H9 (cell line): ENCODE measurements at regions not wholly inside any gene's neighbourhood (a gene's known extent, or its start where the extent isn't known, plus 50 kb on each side); places are given as distances from the start of the nearest gene placed in this dataset.

Experiments used
- DNase-seq: peaks from one replicate; pipeline ENCODE4 v3.0.0-alpha.2; 2017
- H2AFZ ChIP-seq: one replicate; pipeline ENCODE4 v1.6.1; 2013; ENCODE audit warnings: mild to moderate bottlenecking, low read length, control low read depth, moderate library complexity
- H2AK5ac ChIP-seq: 2 replicates; pipeline ENCODE4 v1.6.1; 2013; ENCODE audit warnings: low read length, control low read depth, mixed read lengths; ENCODE audit not compliant: insufficient read length
- H2BK120ac ChIP-seq: one replicate; pipeline ENCODE4 v1.6.1; 2013; ENCODE audit warnings: low read depth, mild to moderate bottlenecking, low read length, control low read depth, inconsistent platforms; ENCODE audit not compliant: poor library complexity, severe bottlenecking
- H2BK12ac ChIP-seq: 2 replicates; pipeline ENCODE4 v1.6.1; 2013; ENCODE audit warnings: low read length, control low read depth, mixed read lengths, low read depth; ENCODE audit not compliant: insufficient read length
- H2BK15ac ChIP-seq: 2 replicates; pipeline ENCODE4 v1.6.1; 2013; ENCODE audit warnings: low read depth, low read length, control low read depth
- H2BK20ac ChIP-seq: one replicate; pipeline ENCODE4 v1.6.1; 2013; ENCODE audit warnings: low read depth, mild to moderate bottlenecking, low read length, control low read depth, inconsistent platforms; ENCODE audit not compliant: poor library complexity, severe bottlenecking
- H2BK5ac ChIP-seq: 2 replicates; pipeline ENCODE4 v1.6.1; 2013; ENCODE audit warnings: low read length, control low read depth, mixed read lengths; ENCODE audit not compliant: insufficient read length
- H3K14ac ChIP-seq: 2 replicates; pipeline ENCODE4 v1.6.1; 2013; ENCODE audit warnings: low read length, control low read depth; ENCODE audit not compliant: insufficient read depth
- H3K18ac ChIP-seq: 2 replicates; pipeline ENCODE4 v1.6.1; 2013; ENCODE audit warnings: low read depth, mild to moderate bottlenecking, mixed read lengths, low read length, control low read depth; ENCODE audit not compliant: insufficient read length
- H3K23ac ChIP-seq: 2 replicates; pipeline ENCODE4 v1.6.1; 2013; ENCODE audit warnings: low read length, control low read depth, mixed read lengths, low read depth; ENCODE audit not compliant: insufficient read length
- H3K23me2 ChIP-seq: 2 replicates; pipeline ENCODE4 v1.6.1; 2013; ENCODE audit warnings: low read depth, mild to moderate bottlenecking, mixed read lengths, low read length, control low read depth; ENCODE audit not compliant: insufficient read length, poor library complexity, severe bottlenecking
- H3K27ac ChIP-seq: 2 replicates; pipeline ENCODE4 v1.5.1; 2013; ENCODE audit warnings: low read length, control low read depth, mixed read lengths, low read depth; ENCODE audit not compliant: insufficient read length
- H3K27me3 ChIP-seq: 2 replicates; pipeline ENCODE4 v1.6.1; 2013; ENCODE audit warnings: low read length, control low read depth, inconsistent platforms; ENCODE audit not compliant: insufficient read depth
- H3K4ac ChIP-seq: 2 replicates; pipeline ENCODE4 v1.6.1; 2013; ENCODE audit warnings: low read depth, mild to moderate bottlenecking, control low read depth, inconsistent platforms, low read length, moderate library complexity
- H3K4me1 ChIP-seq: 2 replicates; pipeline ENCODE4 v1.6.1; 2013; ENCODE audit warnings: low read length, control low read depth, inconsistent platforms; ENCODE audit not compliant: insufficient read depth
- H3K4me2 ChIP-seq: 2 replicates; pipeline ENCODE4 v1.6.1; 2013; ENCODE audit warnings: low read length, control low read depth, mixed read lengths; ENCODE audit not compliant: insufficient read length, insufficient read depth
- H3K56ac ChIP-seq: 2 replicates; pipeline ENCODE4 v1.6.1; 2013; ENCODE audit warnings: low read depth, mild to moderate bottlenecking, mixed read lengths, low read length, control low read depth; ENCODE audit not compliant: insufficient read length
- H3K79me1 ChIP-seq: 2 replicates; pipeline ENCODE4 v1.6.1; 2013; ENCODE audit warnings: low read depth, mild to moderate bottlenecking, moderate library complexity, low read length, control low read depth, inconsistent platforms; ENCODE audit not compliant: insufficient read depth, poor library complexity, severe bottlenecking
- H3K79me2 ChIP-seq: 2 replicates; pipeline ENCODE4 v1.6.1; 2013; ENCODE audit warnings: low read length, control low read depth, inconsistent platforms; ENCODE audit not compliant: insufficient read depth
- H3K9ac ChIP-seq: 2 replicates; pipeline ENCODE4 v1.6.1; 2013; ENCODE audit warnings: low read length, control low read depth, mixed read lengths; ENCODE audit not compliant: insufficient read length; ENCODE audit errors: extremely low read depth
- H3K9me3 ChIP-seq: one replicate; pipeline ENCODE4 v1.6.1; 2013; ENCODE audit warnings: low read depth, low read length, inconsistent platforms; ENCODE audit not compliant: control insufficient read depth
- H3T11ph ChIP-seq: one replicate; pipeline ENCODE4 v1.6.1; 2013; ENCODE audit warnings: mild to moderate bottlenecking, low read length, control low read depth, inconsistent platforms
- H4K20me1 ChIP-seq: one replicate; pipeline ENCODE4 v1.6.1; 2013; ENCODE audit not compliant: control insufficient read depth, insufficient read length, insufficient read depth
- H4K5ac ChIP-seq: 2 replicates; pipeline ENCODE4 v1.6.1; 2013; ENCODE audit warnings: low read depth, mild to moderate bottlenecking, mixed read lengths, low read length, control low read depth; ENCODE audit not compliant: insufficient read length
- H4K8ac ChIP-seq: replicated peaks from 2 replicates; pipeline ENCODE4 v1.6.1; 2013; ENCODE audit warnings: low read length, control low read depth, mixed read lengths, low read depth; ENCODE audit not compliant: insufficient read length
- H4K91ac ChIP-seq: 2 replicates; pipeline ENCODE4 v1.6.1; 2013; ENCODE audit warnings: low read depth, mild to moderate bottlenecking, moderate library complexity, mixed read lengths, low read length, control low read depth; ENCODE audit not compliant: insufficient read length
- H3K27ac Mint-ChIP-seq, 3 experiments: 2 replicates in 2 of 3; 3 replicates in 1 of 3; pipeline ENCODE4 v1.8.0; 2020 to 2021; ENCODE audit warnings: mixed read lengths in 3 of 3, mild to moderate bottlenecking in 1 of 3, moderate library complexity in 1 of 3
- H3K27me3 Mint-ChIP-seq: 2 replicates; pipeline ENCODE4 v1.8.0; 2021; ENCODE audit warnings: low read depth, mild to moderate bottlenecking, moderate library complexity, mixed read lengths
- H3K36me3 Mint-ChIP-seq, 3 experiments: 2 replicates in 2 of 3; 3 replicates in 1 of 3; pipeline ENCODE4 v1.8.0; 2020 to 2021; ENCODE audit warnings: low read depth in 3 of 3, mixed read lengths in 3 of 3; ENCODE audit not compliant: insufficient read depth in 1 of 3
- H3K4me1 Mint-ChIP-seq, 2 experiments: 2 replicates each; pipeline ENCODE4 v1.8.0; 2020; ENCODE audit warnings: mixed read lengths in 2 of 2
- H3K4me3 Mint-ChIP-seq, 2 experiments: 2 replicates in 1 of 2; 3 replicates in 1 of 2; pipeline ENCODE4 v1.8.0; 2020 to 2021; ENCODE audit warnings: mild to moderate bottlenecking in 2 of 2, mixed read lengths in 2 of 2, moderate library complexity in 1 of 2
- H3K9me3 Mint-ChIP-seq, 2 experiments: 2 replicates in 1 of 2; 3 replicates in 1 of 2; pipeline ENCODE4 v1.8.0; 2020; ENCODE audit warnings: mild to moderate bottlenecking in 2 of 2, mixed read lengths in 2 of 2, moderate library complexity in 1 of 2
- WGBS: extraction: QIAGEN DNeasy Blood & Tissue Kit; methylation state at CpG from one replicate; pipeline ENCODE4 v1.1.7; 2013; ENCODE audit warnings: missing lambda C conversion rate, low lambda C conversion rate, mixed read lengths; ENCODE audit not compliant: insufficient read length; ENCODE audit errors: extremely low coverage; 5-methylcytosine and 5-hydroxymethylcytosine counted together
- TF ChIP-seq, protein P1 (sequence below): fragments of 200-600 bp; sonication (generic); conservative IDR thresholded peaks from 3 replicates; pipeline ENCODE4 v1.8.0; 2021; ENCODE audit warnings: antibody characterized with exemption, mild to moderate bottlenecking

DNA sequence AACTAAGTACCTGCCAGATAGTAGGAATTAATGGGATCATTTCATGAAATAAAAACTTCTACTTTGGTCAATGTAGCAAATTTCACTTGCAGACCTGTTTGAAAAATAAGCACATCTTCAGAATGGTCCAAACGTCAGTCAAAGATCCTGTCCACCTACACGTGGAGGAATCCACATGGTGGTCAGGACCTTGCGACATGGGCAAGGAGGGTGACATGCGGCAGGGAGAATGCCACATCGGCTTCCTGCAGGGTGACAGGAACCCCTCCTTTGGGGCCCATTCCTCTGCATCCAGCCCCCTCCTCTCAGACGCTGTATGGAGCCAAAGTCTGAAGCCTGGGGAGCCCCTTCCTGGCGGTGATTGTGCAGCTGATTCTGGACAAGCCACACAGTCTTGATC lies 95.5 kb upstream of the MGMT start:
- Histone ChIP-seq H3K9ac (no peak overlapping the region), H3K4me1 (no peaks in the 10 kb centered on the region), H4K20me1 (no peaks in the 10 kb centered on the region), H2AK5ac (no peak overlapping the region), H2BK5ac (no peak overlapping the region), H3K27me3 (no peaks in the 10 kb centered on the region), H2AFZ (no peak overlapping the region), H3K79me2 (no peaks in the 10 kb centered on the region), H3K4ac (no peak overlapping the region), H3K14ac (no peak overlapping the region), H2BK15ac (no peak overlapping the region), H3T11ph (no peak overlapping the region), H3K9me3 (no peaks in the 10 kb centered on the region), H3K23ac (no peak overlapping the region), H3K27ac (no peak overlapping the region), H2BK120ac (no peak overlapping the region), H2BK20ac (no peak overlapping the region), H4K5ac (no peak overlapping the region), H3K56ac (no peak overlapping the region), H3K23me2 (no peaks in the 10 kb centered on the region), H2BK12ac (no peak overlapping the region), H3K79me1 (no peaks in the 10 kb centered on the region), H3K18ac (no peak overlapping the region), H4K91ac (no peak overlapping the region), H4K8ac (no peak overlapping the region), H3K4me2 (no peak overlapping the region)
- no peak overlapping the region for H3K27ac Mint-ChIP-seq
- H3K36me3 Mint-ChIP-seq, result no peaks in the 10 kb centered on the region
- H3K4me3 Mint-ChIP-seq, result no peak overlapping the region
- no CpG with 5 or more reads among the region's 7 CpGs for whole genome bisulfite sequencing
- no peaks in the 10 kb centered on the region for H3K4me1 Mint-ChIP-seq
- no peak for DNase-seq
- H3K27me3 Mint-ChIP-seq, result no peaks in the 10 kb centered on the region
- H3K9me3 Mint-ChIP-seq, result no peaks in the 10 kb centered on the region
- TF ChIP-seq, protein P1, sequence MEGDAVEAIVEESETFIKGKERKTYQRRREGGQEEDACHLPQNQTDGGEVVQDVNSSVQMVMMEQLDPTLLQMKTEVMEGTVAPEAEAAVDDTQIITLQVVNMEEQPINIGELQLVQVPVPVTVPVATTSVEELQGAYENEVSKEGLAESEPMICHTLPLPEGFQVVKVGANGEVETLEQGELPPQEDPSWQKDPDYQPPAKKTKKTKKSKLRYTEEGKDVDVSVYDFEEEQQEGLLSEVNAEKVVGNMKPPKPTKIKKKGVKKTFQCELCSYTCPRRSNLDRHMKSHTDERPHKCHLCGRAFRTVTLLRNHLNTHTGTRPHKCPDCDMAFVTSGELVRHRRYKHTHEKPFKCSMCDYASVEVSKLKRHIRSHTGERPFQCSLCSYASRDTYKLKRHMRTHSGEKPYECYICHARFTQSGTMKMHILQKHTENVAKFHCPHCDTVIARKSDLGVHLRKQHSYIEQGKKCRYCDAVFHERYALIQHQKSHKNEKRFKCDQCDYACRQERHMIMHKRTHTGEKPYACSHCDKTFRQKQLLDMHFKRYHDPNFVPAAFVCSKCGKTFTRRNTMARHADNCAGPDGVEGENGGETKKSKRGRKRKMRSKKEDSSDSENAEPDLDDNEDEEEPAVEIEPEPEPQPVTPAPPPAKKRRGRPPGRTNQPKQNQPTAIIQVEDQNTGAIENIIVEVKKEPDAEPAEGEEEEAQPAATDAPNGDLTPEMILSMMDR, result no peak
